HepG2 (cell line): ENCODE measurements at regions not wholly inside any gene's neighbourhood (a gene's known extent, or its start where the extent isn't known, plus 50 kb on each side); places are given as distances from the start of the nearest gene placed in this dataset.

Source experiments
- ATAC-seq: fragments of 200-7000 bp; cut with Tn5 transposase; 3 replicates; pipeline ENCODE4 v1.9.1; 2020; ENCODE audit warnings: mild to moderate bottlenecking, moderate library complexity
- BruUV-seq: library from RNA; stranded (reverse); fragments of 400-500 nt; replicated peaks from 2 replicates; lab custom pipeline; 2021; lab: Mats Ljungman, UMichigan
- CTCF ChIA-PET: fragments of 300-600 bp; formaldehyde crosslinking; extraction: SDS; loops from one replicate; lab custom pipeline; 2021; ENCODE audit warnings: low total read pairs, inconsistent platforms, low intra/inter-chr PET ratio; lab: Yijun Ruan, JAX
- POLR2A ChIA-PET: fragments of 350-600 bp; sonication (Branson Sonifier 250); formaldehyde crosslinking; loops from one replicate; lab custom pipeline; 2020; ENCODE audit warnings: antibody characterized with exemption, inconsistent platforms; lab: Yijun Ruan, JAX
- DNase-seq: peaks from one replicate; pipeline ENCODE4 v3.0.0-alpha.2; 2015; ENCODE audit warnings: low spot score
- FAIRE-seq: peaks from 3 replicates; lab custom pipeline; 2011; peaks lifted over from hg19 to GRCh38; lab: Jason Lieb, UNC
- H2AFZ ChIP-seq: one replicate; pipeline ENCODE4 v1.6.1; 2011; ENCODE audit warnings: low read length, inconsistent platforms
- H3K27ac ChIP-seq: fragments of 300-600 bp; 3 replicates; pipeline ENCODE4 v1.8.0; 2011; ENCODE audit warnings: mixed run types, mild to moderate bottlenecking, mixed read lengths, low read length, inconsistent platforms; ENCODE audit not compliant: insufficient read depth; ENCODE audit errors: extremely low read length
- H3K27me3 ChIP-seq, 2 experiments: fragments of 200-600 bp in 1 of 2; 2 replicates in 1 of 2; 3 replicates in 1 of 2; pipeline versions ENCODE4 v1.6.0 to v1.8.0; 2011; ENCODE audit warnings: low read length in 2 of 2, mild to moderate bottlenecking in 2 of 2, moderate library complexity in 2 of 2, inconsistent platforms in 1 of 2; ENCODE audit not compliant: insufficient read depth in 2 of 2, control insufficient read depth in 1 of 2
- H3K36me3 ChIP-seq, 2 experiments: fragments of 200-600 bp in 1 of 2; replicated peaks in 1 of 2; 2 replicates in 1 of 2; 3 replicates in 1 of 2; pipeline versions ENCODE4 v1.5.1 to v1.8.0; 2011; ENCODE audit warnings: low read length in 2 of 2, inconsistent platforms in 1 of 2; ENCODE audit not compliant: insufficient read depth in 2 of 2, control insufficient read depth in 1 of 2
- H3K4me1 ChIP-seq: 2 replicates; pipeline ENCODE4 v1.5.1; 2012; ENCODE audit warnings: low read length, inconsistent platforms; ENCODE audit not compliant: insufficient read depth
- H3K4me2 ChIP-seq: 2 replicates; pipeline ENCODE4 v1.6.0; 2011; ENCODE audit warnings: low read depth, low read length, inconsistent platforms
- H3K4me3 ChIP-seq, 3 experiments: fragments of 200-600 bp in 1 of 3; sonication (generic), shearing (Covaris generic) in 1 of 3; replicated peaks in 1 of 3; 2 replicates each; pipeline ENCODE4 v1.5.1; 2011 to 2016; ENCODE audit warnings: low read length in 3 of 3, inconsistent platforms in 2 of 3, low read depth in 2 of 3, mild to moderate bottlenecking in 2 of 3, control low read depth in 1 of 3, mixed read lengths in 1 of 3; ENCODE audit not compliant: insufficient read depth in 1 of 3
- H3K79me2 ChIP-seq: one replicate; pipeline ENCODE4 v1.6.1; 2011; ENCODE audit warnings: low read length, inconsistent platforms; ENCODE audit not compliant: insufficient read depth
- H3K9ac ChIP-seq: 2 replicates; pipeline ENCODE4 v1.6.0; 2011; ENCODE audit warnings: mild to moderate bottlenecking, low read depth, low read length, inconsistent platforms; ENCODE audit not compliant: insufficient read depth
- H3K9me3 ChIP-seq: 2 replicates; pipeline ENCODE4 v1.5.1; 2012; ENCODE audit warnings: mild to moderate bottlenecking, low read length
- H4K20me1 ChIP-seq: 2 replicates; pipeline ENCODE4 v1.6.0; 2011; ENCODE audit warnings: inconsistent platforms, mild to moderate bottlenecking, low read length, moderate library complexity; ENCODE audit not compliant: insufficient read depth
- ARNT2 ChIP-seq: sonication (generic); formaldehyde crosslinking; IDR thresholded peaks from 2 replicates; pipeline ENCODE4 v1.8.0; 2022; ENCODE audit warnings: mild to moderate bottlenecking, low read depth, missing genetic modification reagents, moderate library complexity
- ARNTL ChIP-seq: sonication (generic); formaldehyde crosslinking; IDR thresholded peaks from 2 replicates; pipeline ENCODE4 v1.4.0; 2020; ENCODE audit warnings: mild to moderate bottlenecking, missing genetic modification reagents
- BORCS8-MEF2B ChIP-seq: sonication (generic); formaldehyde crosslinking; IDR thresholded peaks from 2 replicates; pipeline ENCODE4 v1.8.0; 2022; ENCODE audit warnings: mild to moderate bottlenecking, missing genetic modification reagents
- MXI1 ChIP-seq: IDR thresholded peaks from 3 replicates; pipeline ENCODE4 v1.6.1; 2012; ENCODE audit warnings: low read depth, low read length, inconsistent platforms, borderline replicate concordance
- NCOA5 ChIP-seq: sonication (generic); formaldehyde crosslinking; IDR thresholded peaks from 2 replicates; pipeline ENCODE4 v1.4.0; 2020; ENCODE audit warnings: missing genetic modification reagents
- POLR2AphosphoS2 ChIP-seq: IDR thresholded peaks from 2 replicates; pipeline ENCODE4 v1.6.1; 2011; ENCODE audit warnings: low read depth, low read length, improper control_type of control experiment
- ZKSCAN1 ChIP-seq: fragments of 150-350 bp; IDR thresholded peaks from 2 replicates; pipeline ENCODE4 v1.6.1; 2014; ENCODE audit warnings: low read length
- ZNF530 ChIP-seq: sonication (generic); formaldehyde crosslinking; IDR thresholded peaks from 2 replicates; pipeline ENCODE4 v1.5.0; 2020; ENCODE audit warnings: low read depth, mild to moderate bottlenecking, missing genetic modification reagents
- ZNF674 ChIP-seq: sonication (generic); formaldehyde crosslinking; IDR thresholded peaks from 2 replicates; pipeline ENCODE4 v1.5.0; 2020; ENCODE audit warnings: low read depth, mild to moderate bottlenecking, missing genetic modification reagents
- ZSCAN25 ChIP-seq: sonication (generic); formaldehyde crosslinking; IDR thresholded peaks from 2 replicates; pipeline ENCODE4 v1.8.0; 2022; ENCODE audit warnings: mild to moderate bottlenecking, missing genetic modification reagents
- WGBS: methylation state at CpG from one replicate; pipeline ENCODE4 v1.1.6; 2017; ENCODE audit warnings: low lambda C conversion rate; 5-methylcytosine and 5-hydroxymethylcytosine counted together
- in situ Hi-C: cut with HindIII; loops from 2 replicates; pipeline ENCODE4 v1.10.0; 2017; ENCODE audit warnings: low pct_unique_long_range_greater_than_20kb; ENCODE audit not compliant: extremely low pct_ligation_motif_present
- intact Hi-C: fragments of 100-400 bp; cut with micrococcal nuclease; formaldehyde crosslinking; loops from one replicate; pipeline ENCODE4 v1.10.0; 2022; ENCODE audit not compliant: unreplicated experiment
- TF ChIP-seq, protein P1 (sequence below): sonication (generic); formaldehyde crosslinking; IDR thresholded peaks from 2 replicates; pipeline ENCODE4 v1.8.0; 2023; ENCODE audit warnings: mild to moderate bottlenecking, missing genetic modification reagents
- TF ChIP-seq, protein P2 (sequence below): sonication (generic); formaldehyde crosslinking; IDR thresholded peaks from 2 replicates; pipeline ENCODE4 v1.8.0; 2022; ENCODE audit warnings: mild to moderate bottlenecking, missing genetic modification reagents, moderate library complexity
- TF ChIP-seq, protein P3 (sequence below): sonication (generic); formaldehyde crosslinking; IDR thresholded peaks from 2 replicates; pipeline ENCODE4 v1.4.0; 2020; ENCODE audit warnings: mild to moderate bottlenecking, missing genetic modification reagents
- TF ChIP-seq, protein P4 (sequence below): sonication (generic); formaldehyde crosslinking; IDR thresholded peaks from 2 replicates; pipeline ENCODE4; 2020; ENCODE audit warnings: missing genetic modification reagents, mild to moderate bottlenecking, borderline replicate concordance
- TF ChIP-seq, protein P5 (sequence below): sonication (generic); formaldehyde crosslinking; IDR thresholded peaks from 2 replicates; pipeline ENCODE4 v1.4.0; 2020; ENCODE audit warnings: missing genetic modification reagents, borderline replicate concordance

DNA sequence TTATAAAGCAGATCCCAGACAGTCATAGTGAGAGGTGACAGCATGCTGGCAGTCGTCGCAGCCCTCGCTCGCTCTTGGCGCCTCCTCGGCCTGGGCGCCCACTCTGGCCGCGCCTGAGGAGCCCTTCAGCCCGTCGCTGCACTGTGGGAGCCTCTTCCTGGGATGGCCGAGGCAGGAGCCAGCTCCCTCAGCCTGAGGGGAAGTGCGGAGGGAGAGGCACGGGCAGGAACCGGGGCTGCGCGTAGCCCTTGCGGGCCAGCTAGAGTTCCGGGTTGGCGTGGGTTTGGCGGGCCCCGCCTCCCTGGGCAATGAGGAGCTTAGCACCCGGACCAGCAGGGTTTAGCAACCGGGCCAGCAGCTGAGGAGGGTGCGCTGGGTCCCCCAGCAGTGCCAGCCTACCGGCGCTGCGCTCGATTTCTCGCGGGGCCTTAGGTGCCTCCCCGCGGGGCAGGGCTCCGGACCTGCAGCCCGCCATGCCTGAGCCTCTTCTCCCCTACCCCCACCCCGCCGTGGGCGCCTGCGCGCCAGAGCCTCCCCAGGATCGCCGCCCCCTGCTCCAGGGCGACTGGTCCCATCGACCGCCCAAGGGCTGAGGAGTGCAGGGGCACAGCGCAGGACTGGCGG is 451.2 kb upstream of the DCN start:
- FAIRE-seq: no peak
- BruUV-seq: no TSS peak
- Histone ChIP-seq H3K79me2 (no peaks in the 10 kb centered on the region), H3K36me3 (no peaks in the 10 kb centered on the region), H3K27ac (no peak overlapping the region), H2AFZ (no peak overlapping the region), H3K9ac (no peak overlapping the region), H3K4me3 (no peak overlapping the region), H3K27me3 (no peaks in the 10 kb centered on the region), H3K9me3 (no peaks in the 10 kb centered on the region), H3K4me1 (no peaks in the 10 kb centered on the region), H4K20me1 (no peaks in the 10 kb centered on the region), H3K4me2 (no peak overlapping the region)
- TF ChIP-seq, protein P1, sequence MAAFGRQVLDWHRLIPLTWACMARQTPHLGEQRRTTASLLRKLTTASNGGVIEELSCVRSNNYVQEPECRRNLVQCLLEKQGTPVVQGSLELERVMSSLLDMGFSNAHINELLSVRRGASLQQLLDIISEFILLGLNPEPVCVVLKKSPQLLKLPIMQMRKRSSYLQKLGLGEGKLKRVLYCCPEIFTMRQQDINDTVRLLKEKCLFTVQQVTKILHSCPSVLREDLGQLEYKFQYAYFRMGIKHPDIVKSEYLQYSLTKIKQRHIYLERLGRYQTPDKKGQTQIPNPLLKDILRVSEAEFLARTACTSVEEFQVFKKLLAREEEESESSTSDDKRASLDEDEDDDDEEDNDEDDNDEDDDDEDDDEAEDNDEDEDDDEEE: no peak
- no peak for TF ChIP-seq ZSCAN25
- TF ChIP-seq, protein P2, sequence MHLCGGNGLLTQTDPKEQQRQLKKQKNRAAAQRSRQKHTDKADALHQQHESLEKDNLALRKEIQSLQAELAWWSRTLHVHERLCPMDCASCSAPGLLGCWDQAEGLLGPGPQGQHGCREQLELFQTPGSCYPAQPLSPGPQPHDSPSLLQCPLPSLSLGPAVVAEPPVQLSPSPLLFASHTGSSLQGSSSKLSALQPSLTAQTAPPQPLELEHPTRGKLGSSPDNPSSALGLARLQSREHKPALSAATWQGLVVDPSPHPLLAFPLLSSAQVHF (CRISPR knock-in tag): no peak
- no peak for TF ChIP-seq ZKSCAN1
- no peak for TF ChIP-seq NCOA5 (CRISPR knock-in tag)
- TF ChIP-seq ARNT2 (CRISPR knock-in tag): no peak
- no peak for TF ChIP-seq BORCS8-MEF2B (CRISPR knock-in tag)
- TF ChIP-seq ARNTL (CRISPR knock-in tag): no peak
- no peak for TF ChIP-seq MXI1
- no peak for TF ChIP-seq POLR2AphosphoS2
- no peak for TF ChIP-seq ZNF530 (CRISPR knock-in tag)
- TF ChIP-seq ZNF674 (CRISPR knock-in tag): no peak
- TF ChIP-seq, protein P3, sequence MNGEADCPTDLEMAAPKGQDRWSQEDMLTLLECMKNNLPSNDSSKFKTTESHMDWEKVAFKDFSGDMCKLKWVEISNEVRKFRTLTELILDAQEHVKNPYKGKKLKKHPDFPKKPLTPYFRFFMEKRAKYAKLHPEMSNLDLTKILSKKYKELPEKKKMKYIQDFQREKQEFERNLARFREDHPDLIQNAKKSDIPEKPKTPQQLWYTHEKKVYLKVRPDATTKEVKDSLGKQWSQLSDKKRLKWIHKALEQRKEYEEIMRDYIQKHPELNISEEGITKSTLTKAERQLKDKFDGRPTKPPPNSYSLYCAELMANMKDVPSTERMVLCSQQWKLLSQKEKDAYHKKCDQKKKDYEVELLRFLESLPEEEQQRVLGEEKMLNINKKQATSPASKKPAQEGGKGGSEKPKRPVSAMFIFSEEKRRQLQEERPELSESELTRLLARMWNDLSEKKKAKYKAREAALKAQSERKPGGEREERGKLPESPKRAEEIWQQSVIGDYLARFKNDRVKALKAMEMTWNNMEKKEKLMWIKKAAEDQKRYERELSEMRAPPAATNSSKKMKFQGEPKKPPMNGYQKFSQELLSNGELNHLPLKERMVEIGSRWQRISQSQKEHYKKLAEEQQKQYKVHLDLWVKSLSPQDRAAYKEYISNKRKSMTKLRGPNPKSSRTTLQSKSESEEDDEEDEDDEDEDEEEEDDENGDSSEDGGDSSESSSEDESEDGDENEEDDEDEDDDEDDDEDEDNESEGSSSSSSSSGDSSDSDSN (CRISPR knock-in tag): no peak
- TF ChIP-seq, protein P4, sequence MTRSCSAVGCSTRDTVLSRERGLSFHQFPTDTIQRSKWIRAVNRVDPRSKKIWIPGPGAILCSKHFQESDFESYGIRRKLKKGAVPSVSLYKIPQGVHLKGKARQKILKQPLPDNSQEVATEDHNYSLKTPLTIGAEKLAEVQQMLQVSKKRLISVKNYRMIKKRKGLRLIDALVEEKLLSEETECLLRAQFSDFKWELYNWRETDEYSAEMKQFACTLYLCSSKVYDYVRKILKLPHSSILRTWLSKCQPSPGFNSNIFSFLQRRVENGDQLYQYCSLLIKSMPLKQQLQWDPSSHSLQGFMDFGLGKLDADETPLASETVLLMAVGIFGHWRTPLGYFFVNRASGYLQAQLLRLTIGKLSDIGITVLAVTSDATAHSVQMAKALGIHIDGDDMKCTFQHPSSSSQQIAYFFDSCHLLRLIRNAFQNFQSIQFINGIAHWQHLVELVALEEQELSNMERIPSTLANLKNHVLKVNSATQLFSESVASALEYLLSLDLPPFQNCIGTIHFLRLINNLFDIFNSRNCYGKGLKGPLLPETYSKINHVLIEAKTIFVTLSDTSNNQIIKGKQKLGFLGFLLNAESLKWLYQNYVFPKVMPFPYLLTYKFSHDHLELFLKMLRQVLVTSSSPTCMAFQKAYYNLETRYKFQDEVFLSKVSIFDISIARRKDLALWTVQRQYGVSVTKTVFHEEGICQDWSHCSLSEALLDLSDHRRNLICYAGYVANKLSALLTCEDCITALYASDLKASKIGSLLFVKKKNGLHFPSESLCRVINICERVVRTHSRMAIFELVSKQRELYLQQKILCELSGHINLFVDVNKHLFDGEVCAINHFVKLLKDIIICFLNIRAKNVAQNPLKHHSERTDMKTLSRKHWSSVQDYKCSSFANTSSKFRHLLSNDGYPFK: no peak
- TF ChIP-seq, protein P5, sequence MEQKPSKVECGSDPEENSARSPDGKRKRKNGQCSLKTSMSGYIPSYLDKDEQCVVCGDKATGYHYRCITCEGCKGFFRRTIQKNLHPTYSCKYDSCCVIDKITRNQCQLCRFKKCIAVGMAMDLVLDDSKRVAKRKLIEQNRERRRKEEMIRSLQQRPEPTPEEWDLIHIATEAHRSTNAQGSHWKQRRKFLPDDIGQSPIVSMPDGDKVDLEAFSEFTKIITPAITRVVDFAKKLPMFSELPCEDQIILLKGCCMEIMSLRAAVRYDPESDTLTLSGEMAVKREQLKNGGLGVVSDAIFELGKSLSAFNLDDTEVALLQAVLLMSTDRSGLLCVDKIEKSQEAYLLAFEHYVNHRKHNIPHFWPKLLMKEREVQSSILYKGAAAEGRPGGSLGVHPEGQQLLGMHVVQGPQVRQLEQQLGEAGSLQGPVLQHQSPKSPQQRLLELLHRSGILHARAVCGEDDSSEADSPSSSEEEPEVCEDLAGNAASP (CRISPR knock-in tag): no peak
- ATAC-seq: no peak
- DNase-seq: no peak
- ChIA-PET POLR2A (no interaction called here), CTCF (no interaction called here)
- intact Hi-C loops: no loop called here
- in situ Hi-C loops: no loop called here
- 82% methylated on average over 19 of the region's 47 CpGs for whole genome bisulfite sequencing
